Parathyroid adenoma (tissue), 2 donors: ENCODE measurements at regions not wholly inside any gene's neighbourhood (a gene's known extent, or its start where the extent isn't known, plus 50 kb on each side); places are given as distances from the start of the nearest gene placed in this dataset.

Source experiments
- H2AFZ ChIP-seq: fragments of 300-600 bp; sonication (generic); one replicate; pipeline ENCODE4 v1.7.0; 2017; ENCODE audit warnings: antibody characterized with exemption, mild to moderate bottlenecking
- H3K27ac ChIP-seq: fragments of 300-600 bp; sonication (generic); one replicate; pipeline ENCODE4 v1.7.0; 2017
- H3K27me3 ChIP-seq: fragments of 300-600 bp; sonication (generic); one replicate; pipeline ENCODE4 v1.7.0; 2017; ENCODE audit warnings: low read length; ENCODE audit not compliant: control insufficient read depth, insufficient read depth
- H3K36me3 ChIP-seq: fragments of 300-600 bp; sonication (generic); one replicate; pipeline ENCODE4 v1.7.0; 2017; ENCODE audit warnings: low read length; ENCODE audit not compliant: control insufficient read depth, insufficient read depth
- H3K4me1 ChIP-seq: fragments of 300-600 bp; sonication (generic); one replicate; pipeline ENCODE4 v1.7.0; 2017; ENCODE audit warnings: control low read depth
- H3K4me2 ChIP-seq: fragments of 300-600 bp; sonication (generic); one replicate; pipeline ENCODE4 v1.7.0; 2017; ENCODE audit warnings: low read length
- H3K4me3 ChIP-seq: fragments of 300-600 bp; sonication (generic); one replicate; pipeline ENCODE4 v1.7.0; 2017; ENCODE audit warnings: low read depth, low read length
- H3K79me2 ChIP-seq: fragments of 300-600 bp; sonication (generic); one replicate; pipeline ENCODE4 v1.7.0; 2017; ENCODE audit warnings: control low read depth
- H3K9ac ChIP-seq: fragments of 300-600 bp; sonication (generic); one replicate; pipeline ENCODE4 v1.7.0; 2017; ENCODE audit warnings: mild to moderate bottlenecking
- H3K9me3 ChIP-seq: fragments of 300-600 bp; sonication (generic); one replicate; pipeline ENCODE4 v1.7.0; 2017; ENCODE audit warnings: low read length; ENCODE audit not compliant: control insufficient read depth
- CTCF ChIP-seq: fragments of 300-600 bp; sonication (generic); IDR thresholded peaks from one replicate; pipeline ENCODE4 v1.7.0; 2017; ENCODE audit warnings: antibody characterized with exemption, mild to moderate bottlenecking
- donor health status: primary hyperparathyroidism.

- H3K4me1 ChIP-seq, result no peaks in the 10 kb centered on the region
- no peaks in the 10 kb centered on the region for H3K9me3 ChIP-seq
- no peak for TF ChIP-seq CTCF
- no peaks in the 10 kb centered on the region for H3K79me2 ChIP-seq
- H3K27me3 ChIP-seq, result no peaks in the 10 kb centered on the region
- no peak overlapping the region for H2AFZ ChIP-seq
- no peak overlapping the region for H3K4me3 ChIP-seq
- H3K36me3 ChIP-seq, result no peaks in the 10 kb centered on the region
- no peak overlapping the region for H3K9ac ChIP-seq
- no peak overlapping the region for H3K27ac ChIP-seq
- no peak overlapping the region for H3K4me2 ChIP-seq
Observed at GRCh38 chr3:127418560-127419147, 130.8 kb upstream of the PRR20G start.

GRCh38 chr3:127417709-127418559 lies 130.1 kb upstream of the PRR20G start:
- no peak for TF ChIP-seq CTCF
- no peaks in the 10 kb centered on the region for H3K9me3 ChIP-seq
- H3K27ac ChIP-seq, result no peak overlapping the region
- H3K36me3 ChIP-seq, result no peaks in the 10 kb centered on the region
- H3K9ac ChIP-seq, result no peak overlapping the region
- H3K4me1 ChIP-seq, result no peaks in the 10 kb centered on the region
- H3K79me2 ChIP-seq, result no peaks in the 10 kb centered on the region
- no peak overlapping the region for H2AFZ ChIP-seq
- H3K4me2 ChIP-seq, result no peak overlapping the region
- H3K27me3 ChIP-seq, result no peaks in the 10 kb centered on the region
- no peak overlapping the region for H3K4me3 ChIP-seq

- H3K9ac ChIP-seq, result no peak overlapping the region
- no peaks in the 10 kb centered on the region for H3K36me3 ChIP-seq
- H3K9me3 ChIP-seq, result no peaks in the 10 kb centered on the region
- H3K79me2 ChIP-seq, result no peaks in the 10 kb centered on the region
- H3K27ac ChIP-seq, result no peak overlapping the region
- no peak overlapping the region for H3K4me2 ChIP-seq
- no peak overlapping the region for H2AFZ ChIP-seq
- H3K4me3 ChIP-seq, result no peak overlapping the region
- H3K4me1 ChIP-seq, result no peaks in the 10 kb centered on the region
- TF ChIP-seq CTCF, result no peak
- no peaks in the 10 kb centered on the region for H3K27me3 ChIP-seq
Observed at GRCh38 chr3:127413871-127414270, 126.0 kb upstream of the PRR20G start.

GRCh38 chr3:127413318-127413673 lies 125.5 kb upstream of the PRR20G start:
- H3K27me3 ChIP-seq, result no peaks in the 10 kb centered on the region
- no peak for TF ChIP-seq CTCF

More at GRCh38 chr3:127413318-127413673, 125.5 kb upstream of the PRR20G start:
- no peaks in the 10 kb centered on the region for H3K79me2 ChIP-seq
- H2AFZ ChIP-seq, result no peak overlapping the region
- H3K9ac ChIP-seq, result no peak overlapping the region
- no peak overlapping the region for H3K4me3 ChIP-seq
- H3K9me3 ChIP-seq, result no peaks in the 10 kb centered on the region
- H3K4me2 ChIP-seq, result no peak overlapping the region
- H3K36me3 ChIP-seq, result no peaks in the 10 kb centered on the region
- H3K4me1 ChIP-seq, result no peaks in the 10 kb centered on the region
- H3K27ac ChIP-seq, result no peak overlapping the region
